ENCODE measurements at regions not wholly inside any gene's neighbourhood (a gene's known extent, or its start where the extent isn't known, plus 50 kb on each side); places are given as distances from the start of the nearest gene placed in this dataset.

DNA sequence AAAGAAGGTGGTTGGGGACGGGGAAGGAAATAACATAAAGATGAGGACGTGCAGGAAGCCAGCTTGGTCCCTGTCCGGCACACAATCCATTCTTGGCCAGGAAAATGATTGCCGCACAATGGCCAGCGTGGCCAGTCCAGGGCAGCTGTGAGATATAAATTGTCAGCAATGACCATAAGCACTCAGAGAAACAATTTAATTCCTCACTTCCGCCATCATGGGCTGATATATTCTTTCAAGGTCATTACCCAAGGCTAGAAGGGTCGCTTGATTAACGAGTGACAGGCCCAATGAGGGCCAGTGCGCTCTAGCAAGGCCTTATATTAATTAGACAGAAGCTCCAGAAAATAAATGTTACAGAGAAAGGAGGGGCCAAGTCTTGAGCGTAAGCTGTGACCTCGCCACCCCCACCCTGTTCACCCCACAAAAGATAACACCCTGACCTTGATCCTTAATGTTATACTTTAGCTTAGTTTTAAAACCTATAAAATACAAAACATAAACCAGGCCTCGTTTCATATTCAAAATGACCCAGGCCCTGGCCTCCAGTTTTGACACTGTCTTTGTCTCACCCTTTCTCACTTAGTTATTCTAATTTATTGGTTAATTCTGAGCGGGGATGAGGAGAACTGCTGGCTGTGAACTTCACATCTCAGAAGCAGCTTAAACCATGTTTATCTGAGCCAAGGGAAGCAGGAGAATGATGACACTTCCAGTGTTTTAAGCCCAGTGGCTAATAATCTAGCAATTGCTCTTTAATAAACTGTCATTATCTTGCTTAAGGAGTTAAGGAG is 478.3 kb upstream of the ZFHX3 start:
- TF ChIP-seq, protein P1, sequence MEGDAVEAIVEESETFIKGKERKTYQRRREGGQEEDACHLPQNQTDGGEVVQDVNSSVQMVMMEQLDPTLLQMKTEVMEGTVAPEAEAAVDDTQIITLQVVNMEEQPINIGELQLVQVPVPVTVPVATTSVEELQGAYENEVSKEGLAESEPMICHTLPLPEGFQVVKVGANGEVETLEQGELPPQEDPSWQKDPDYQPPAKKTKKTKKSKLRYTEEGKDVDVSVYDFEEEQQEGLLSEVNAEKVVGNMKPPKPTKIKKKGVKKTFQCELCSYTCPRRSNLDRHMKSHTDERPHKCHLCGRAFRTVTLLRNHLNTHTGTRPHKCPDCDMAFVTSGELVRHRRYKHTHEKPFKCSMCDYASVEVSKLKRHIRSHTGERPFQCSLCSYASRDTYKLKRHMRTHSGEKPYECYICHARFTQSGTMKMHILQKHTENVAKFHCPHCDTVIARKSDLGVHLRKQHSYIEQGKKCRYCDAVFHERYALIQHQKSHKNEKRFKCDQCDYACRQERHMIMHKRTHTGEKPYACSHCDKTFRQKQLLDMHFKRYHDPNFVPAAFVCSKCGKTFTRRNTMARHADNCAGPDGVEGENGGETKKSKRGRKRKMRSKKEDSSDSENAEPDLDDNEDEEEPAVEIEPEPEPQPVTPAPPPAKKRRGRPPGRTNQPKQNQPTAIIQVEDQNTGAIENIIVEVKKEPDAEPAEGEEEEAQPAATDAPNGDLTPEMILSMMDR (IDR thresholded peaks at IDR 0.05; ENCODE audit: low read depth, low read length, missing control alignments): no peak
- DNase-seq: no peak

DNA sequence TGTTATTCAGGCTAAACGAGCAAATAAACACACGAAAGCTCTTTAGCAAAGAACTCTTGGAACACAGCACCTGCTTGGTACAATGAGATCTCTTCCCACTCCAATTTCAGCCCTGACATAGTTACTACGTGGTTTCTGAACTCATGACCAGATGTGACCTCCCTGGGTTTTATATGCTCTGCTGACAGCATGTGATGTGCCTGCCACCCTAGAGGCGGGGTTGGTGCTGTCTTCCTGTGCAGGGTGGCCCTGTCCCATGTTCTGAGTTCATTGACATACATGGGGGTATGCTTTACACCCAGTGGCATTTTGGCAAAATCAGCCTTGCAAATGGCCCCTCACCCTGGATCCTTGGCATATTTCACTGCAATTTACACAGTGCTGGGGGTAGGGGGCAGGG is 475.3 kb upstream of the ZFHX3 start:
- TF ChIP-seq, protein P1 (IDR thresholded peaks at IDR 0.05; ENCODE audit: low read depth, low read length, missing control alignments): no peak
- DNase-seq: no peak
- Histone ChIP-seq H3K27me3 (replicated peaks) (no peaks in the 10 kb centered on the region), H3K4me3 (ENCODE audit: low read depth, low read length) (no peak overlapping the region), H3K36me3 (replicated peaks) (no peaks in the 10 kb centered on the region), H3K27ac (no peak overlapping the region)
- in situ Hi-C loops (cut with HindIII; ENCODE audit: low pct_ligation_motif_present, low sequenced_read_pairs): no loop called here

More for the DNA sequence above, 478.3 kb upstream of the ZFHX3 start:
- H3K27ac ChIP-seq: no peak overlapping the region
- no peaks in the 10 kb centered on the region for H3K27me3 ChIP-seq (replicated peaks)
- in situ Hi-C loops (cut with HindIII; ENCODE audit: low pct_ligation_motif_present, low sequenced_read_pairs): no loop called here
- no peak overlapping the region for H3K4me3 ChIP-seq (ENCODE audit: low read depth, low read length)
- no peaks in the 10 kb centered on the region for H3K36me3 ChIP-seq (replicated peaks)

DNA sequence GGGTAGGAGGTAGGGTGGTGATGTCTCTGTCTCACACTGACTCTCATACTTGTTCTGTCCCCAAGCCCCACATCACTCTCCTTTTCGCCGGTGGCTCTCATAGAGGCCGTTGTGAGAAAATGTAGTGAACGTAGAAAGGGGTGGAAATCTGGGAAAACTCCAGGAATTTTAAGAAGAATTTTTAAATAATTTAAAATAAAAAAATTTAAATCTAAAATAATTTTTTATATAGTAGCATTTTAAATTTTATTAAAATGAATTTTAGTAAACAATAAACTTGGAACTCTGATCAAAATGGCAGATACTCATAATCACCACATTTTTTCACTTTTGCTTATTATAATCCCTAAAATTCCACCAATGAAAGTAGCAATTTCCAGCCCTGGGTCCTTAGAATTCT is 473.6 kb upstream of the ZFHX3 start:
- DNase-seq: no peak
- TF ChIP-seq, protein P1 (IDR thresholded peaks at IDR 0.05; ENCODE audit: low read depth, low read length, missing control alignments): no peak
- no peaks in the 10 kb centered on the region for H3K36me3 ChIP-seq (replicated peaks)
- H3K4me3 ChIP-seq (ENCODE audit: low read depth, low read length): no peak overlapping the region
- no peak overlapping the region for H3K27ac ChIP-seq
- in situ Hi-C loops (cut with HindIII; ENCODE audit: low pct_ligation_motif_present, low sequenced_read_pairs): no loop called here
- no peaks in the 10 kb centered on the region for H3K27me3 ChIP-seq (replicated peaks)

DNA sequence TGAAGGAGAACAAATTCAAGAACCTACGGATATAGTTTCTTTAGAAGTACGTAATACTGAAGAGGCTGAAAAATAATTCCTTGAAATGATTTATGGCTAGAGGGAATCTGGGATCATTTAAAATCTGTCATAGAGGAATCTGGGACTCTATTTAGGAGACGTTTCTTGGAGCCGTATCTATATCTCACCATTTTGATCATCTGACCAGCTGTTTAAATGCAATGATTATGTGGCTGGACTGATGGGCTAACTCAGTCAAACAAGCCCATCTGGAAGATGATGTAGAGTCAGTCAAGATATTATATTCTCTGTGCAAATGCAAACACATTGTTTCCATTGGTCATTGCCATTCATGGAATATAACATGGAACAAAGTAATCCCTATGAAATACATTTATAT is 467.7 kb upstream of the ZFHX3 start:
- no peak overlapping the region for H3K27ac ChIP-seq
- no peaks in the 10 kb centered on the region for H3K27me3 ChIP-seq (replicated peaks)
- H3K36me3 ChIP-seq (replicated peaks): no peaks in the 10 kb centered on the region
- no peak overlapping the region for H3K4me3 ChIP-seq (ENCODE audit: low read depth, low read length)
- no peak for DNase-seq
- TF ChIP-seq, protein P1 (IDR thresholded peaks at IDR 0.05; ENCODE audit: low read depth, low read length, missing control alignments): no peak
- in situ Hi-C loops (cut with HindIII; ENCODE audit: low pct_ligation_motif_present, low sequenced_read_pairs): no loop called here

DNA sequence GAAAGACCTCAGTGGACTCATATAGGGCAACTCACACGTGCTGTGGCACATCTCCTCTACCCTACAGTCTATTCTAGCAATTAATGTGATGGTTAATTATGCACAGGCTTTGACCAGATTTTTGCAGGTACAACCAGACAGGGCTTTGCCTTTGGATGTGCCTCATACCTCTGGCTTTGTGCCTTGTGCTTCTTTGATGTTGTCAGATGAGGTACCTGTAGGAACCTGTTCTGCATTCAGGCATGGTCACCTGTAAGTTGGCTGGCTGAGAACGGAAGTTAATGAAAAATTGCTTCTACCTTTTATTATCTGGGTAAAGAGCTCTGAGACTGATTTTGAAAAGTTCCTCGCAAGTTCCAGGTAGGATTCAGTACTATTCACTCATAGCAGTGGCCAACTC is 462.9 kb upstream of the ZFHX3 start:
- Histone ChIP-seq H3K36me3 (replicated peaks) (no peaks in the 10 kb centered on the region), H3K4me3 (ENCODE audit: low read depth, low read length) (no peak overlapping the region), H3K27ac (no peak overlapping the region), H3K27me3 (replicated peaks) (no peaks in the 10 kb centered on the region)
- in situ Hi-C loops (cut with HindIII; ENCODE audit: low pct_ligation_motif_present, low sequenced_read_pairs): no loop called here
- DNase-seq: no peak
- TF ChIP-seq, protein P1 (IDR thresholded peaks at IDR 0.05; ENCODE audit: low read depth, low read length, missing control alignments): no peak
